H1 (cell line): ENCODE measurements at regions not wholly inside any gene's neighbourhood (a gene's known extent, or its start where the extent isn't known, plus 50 kb on each side); places are given as distances from the start of the nearest gene placed in this dataset.

Source experiments
- CTCF ChIA-PET: fragments of 300-600 bp; sonication (Branson Sonifier 250); formaldehyde crosslinking; loops from one replicate; lab custom pipeline; 2021; ENCODE audit not compliant: partially characterized antibody; lab: Charles Lee
- POLR2A ChIA-PET: fragments of 300-600 bp; sonication (Branson Sonifier 250); formaldehyde crosslinking; loops from one replicate; lab custom pipeline; 2021; ENCODE audit warnings: inconsistent platforms; ENCODE audit not compliant: partially characterized antibody; lab: Charles Lee
- DNase-seq, 2 experiments: peaks; one replicate each; pipeline versions ENCODE4 v3.0.0 to v3.0.0-alpha.2; 2010 to 2022; ENCODE audit warnings: low spot score in 2 of 2, low read depth in 1 of 2, mixed read lengths in 1 of 2
- FAIRE-seq: peaks from 2 replicates; lab custom pipeline; 2011; peaks lifted over from hg19 to GRCh38; lab: Jason Lieb, UNC
- H2AFZ ChIP-seq: 2 replicates; pipeline ENCODE4 v1.8.1; 2012; ENCODE audit warnings: low read length, inconsistent platforms
- H2AK5ac ChIP-seq: 2 replicates; pipeline ENCODE4 v1.6.1; 2013; ENCODE audit warnings: low read depth, low read length
- H2BK120ac ChIP-seq: replicated peaks from 2 replicates; pipeline ENCODE3; 2013; ENCODE audit warnings: low read depth, low read length, inconsistent platforms
- H2BK12ac ChIP-seq: 2 replicates; pipeline ENCODE4 v1.6.1; 2013; ENCODE audit warnings: low read depth, low read length
- H2BK15ac ChIP-seq: 2 replicates; pipeline ENCODE4 v1.6.1; 2013; ENCODE audit warnings: low read length
- H2BK20ac ChIP-seq: 2 replicates; pipeline ENCODE4 v1.6.1; 2013; ENCODE audit warnings: low read length
- H2BK5ac ChIP-seq: 2 replicates; pipeline ENCODE4 v1.6.1; 2013; ENCODE audit warnings: low read depth, low read length
- H3K14ac ChIP-seq: 2 replicates; pipeline ENCODE4 v1.6.1; 2013; ENCODE audit warnings: inconsistent platforms; ENCODE audit not compliant: insufficient read length
- H3K18ac ChIP-seq: 2 replicates; pipeline ENCODE4 v1.6.1; 2013; ENCODE audit warnings: low read length; ENCODE audit errors: extremely low read depth
- H3K23ac ChIP-seq: 2 replicates; pipeline ENCODE4 v1.6.1; 2013; ENCODE audit warnings: inconsistent platforms; ENCODE audit not compliant: insufficient read length
- H3K23me2 ChIP-seq: 2 replicates; pipeline ENCODE4 v1.6.1; 2013; ENCODE audit warnings: low read depth, low read length
- H3K27ac ChIP-seq: 2 replicates; pipeline ENCODE4 v1.6.1; 2011; ENCODE audit warnings: low read depth, low read length, inconsistent platforms
- H3K27me3 ChIP-seq, 4 experiments: replicated peaks in 1 of 4; 1 replicate in 1 of 4; 2 replicates in 3 of 4; pipeline versions ENCODE4 v1.6.1 to v1.8.1; 2011 to 2013; ENCODE audit warnings: low read length in 3 of 4, mild to moderate bottlenecking in 3 of 4, inconsistent platforms in 2 of 4, mixed read lengths in 2 of 4, moderate library complexity in 1 of 4; ENCODE audit not compliant: control insufficient read depth in 3 of 4, insufficient read depth in 3 of 4; ENCODE audit errors: extremely low read depth in 1 of 4
- H3K36me3 ChIP-seq, 4 experiments: 2 replicates each; pipeline versions ENCODE4 v1.6.1 to v1.8.1; 2011 to 2013; ENCODE audit warnings: mild to moderate bottlenecking in 4 of 4, low read length in 3 of 4, moderate library complexity in 2 of 4, control low read depth in 1 of 4, inconsistent platforms in 1 of 4; ENCODE audit not compliant: insufficient read depth in 4 of 4, control insufficient read depth in 2 of 4
- H3K4ac ChIP-seq: replicated peaks from 2 replicates; pipeline ENCODE3; 2013; ENCODE audit warnings: low read length, low read depth, mixed read lengths, inconsistent platforms; ENCODE audit not compliant: insufficient read length
- H3K4me1 ChIP-seq, 4 experiments: replicated peaks in 1 of 4; 1 replicate in 1 of 4; 2 replicates in 3 of 4; pipeline versions ENCODE4 v1.6.1 to v1.8.1; 2011 to 2013; ENCODE audit warnings: low read length in 3 of 4, inconsistent platforms in 2 of 4, mixed read lengths in 1 of 4; ENCODE audit not compliant: insufficient read depth in 4 of 4, control insufficient read depth in 3 of 4
- H3K4me2 ChIP-seq, 2 experiments: 2 replicates each; pipeline versions ENCODE4 v1.6.1 to v1.8.1; 2011 to 2013; ENCODE audit warnings: low read depth in 2 of 2, low read length in 2 of 2, control low read depth in 1 of 2, inconsistent platforms in 1 of 2, mild to moderate bottlenecking in 1 of 2; ENCODE audit not compliant: insufficient read depth in 1 of 2
- H3K4me3 ChIP-seq, 4 experiments: fragments of 200-600, 300-600 bp in 1 of 4; sonication (generic), shearing (Covaris generic), sonication (Bioruptor Twin) in 1 of 4; 2 replicates each; pipeline versions ENCODE4 v1.5.1 to v1.8.1; 2011 to 2016; ENCODE audit warnings: low read length in 4 of 4, low read depth in 3 of 4, control low read depth in 2 of 4, inconsistent platforms in 2 of 4, mild to moderate bottlenecking in 2 of 4, mixed read lengths in 1 of 4, moderate library complexity in 1 of 4; ENCODE audit not compliant: insufficient read depth in 2 of 4; ENCODE audit errors: extremely low read depth in 1 of 4
- H3K56ac ChIP-seq: replicated peaks from 2 replicates; pipeline ENCODE3; 2013; ENCODE audit warnings: low read depth, mild to moderate bottlenecking, mixed read lengths, low read length, inconsistent platforms; ENCODE audit not compliant: insufficient read length
- H3K79me1 ChIP-seq: 2 replicates; pipeline ENCODE4 v1.6.1; 2013; ENCODE audit warnings: low read depth, low read length, control low read depth
- H3K79me2 ChIP-seq, 2 experiments: 2 replicates each; pipeline versions ENCODE4 v1.6.1 to v1.8.1; 2012 to 2013; ENCODE audit warnings: low read length in 2 of 2, mild to moderate bottlenecking in 2 of 2, inconsistent platforms in 1 of 2; ENCODE audit not compliant: insufficient read depth in 2 of 2, control insufficient read depth in 1 of 2
- H3K9ac ChIP-seq, 4 experiments: replicated peaks in 1 of 4; 1 replicate in 1 of 4; 2 replicates in 3 of 4; pipeline versions ENCODE4 v1.6.1 to v1.8.1; 2011 to 2013; ENCODE audit warnings: low read depth in 3 of 4, low read length in 3 of 4, control low read depth in 2 of 4, mild to moderate bottlenecking in 2 of 4, moderate library complexity in 2 of 4, inconsistent platforms in 1 of 4; ENCODE audit errors: extremely low read depth in 1 of 4
- H3K9me3 ChIP-seq, 2 experiments: 2 replicates each; pipeline versions ENCODE4 v1.6.1 to v1.8.1; 2012 to 2013; ENCODE audit warnings: mild to moderate bottlenecking in 2 of 2, moderate library complexity in 2 of 2, control low read depth in 1 of 2, inconsistent platforms in 1 of 2, low read depth in 1 of 2, low read length in 1 of 2, mixed read lengths in 1 of 2; ENCODE audit not compliant: insufficient read depth in 2 of 2
- H4K20me1 ChIP-seq, 2 experiments: replicated peaks in 1 of 2; 2 replicates each; pipeline versions ENCODE3 to v1.8.1; 2011 to 2013; ENCODE audit warnings: inconsistent platforms in 2 of 2, low read length in 2 of 2, mild to moderate bottlenecking in 1 of 2; ENCODE audit not compliant: insufficient read depth in 2 of 2, control insufficient read depth in 1 of 2
- H4K5ac ChIP-seq: 2 replicates; pipeline ENCODE4 v1.6.1; 2013; ENCODE audit warnings: low read length, low read depth, mixed read lengths, inconsistent platforms; ENCODE audit not compliant: insufficient read length
- H4K8ac ChIP-seq: 2 replicates; pipeline ENCODE4 v1.8.0; 2013; ENCODE audit warnings: mild to moderate bottlenecking, moderate library complexity, low read length, inconsistent platforms; ENCODE audit not compliant: insufficient read depth; ENCODE audit errors: extremely low read depth
- H4K91ac ChIP-seq: replicated peaks from 2 replicates; pipeline ENCODE3; 2013; ENCODE audit warnings: low read length, mixed read lengths, inconsistent platforms; ENCODE audit not compliant: insufficient read length
- CBX8 ChIP-seq: fragments of 300-800, 300-1000 bp; sonication (generic); IDR thresholded peaks from 2 replicates; pipeline ENCODE4 v1.7.1; 2016; ENCODE audit warnings: low read depth, low read length, borderline replicate concordance
- NRF1 ChIP-seq: IDR thresholded peaks from 2 replicates; pipeline ENCODE4 v1.6.1; 2011; ENCODE audit warnings: mild to moderate bottlenecking, low read depth, low read length, improper control_type of control experiment
- SIRT6 ChIP-seq: IDR thresholded peaks from one replicate; pipeline ENCODE4 v1.7.1; 2012; ENCODE audit warnings: low read length, inconsistent platforms
- SP2 ChIP-seq: IDR thresholded peaks from 2 replicates; pipeline ENCODE4 v1.6.1; 2012; ENCODE audit warnings: mild to moderate bottlenecking, low read length, inconsistent platforms
- WGBS, 2 experiments: shearing (Covaris generic) in 1 of 2; methylation state at CpG; one replicate each; pipeline versions ENCODE4 v1.1.6 to v1.1.7; 2013 to 2015; ENCODE audit warnings: low lambda C conversion rate in 2 of 2, mixed read lengths in 2 of 2, inconsistent platforms in 1 of 2, low coverage in 1 of 2, missing lambda C conversion rate in 1 of 2; ENCODE audit not compliant: insufficient replicate concordance in 2 of 2, insufficient coverage in 1 of 2, insufficient read length in 1 of 2; ENCODE audit errors: extremely low coverage in 1 of 2, missing lambda C conversion rate in 1 of 2; 5-methylcytosine and 5-hydroxymethylcytosine counted together

- Histone ChIP-seq H3K18ac (no peak overlapping the region), H3K9me3 (no peaks in the 10 kb centered on the region), H3K14ac (no peak overlapping the region), H3K23ac (no peak overlapping the region), H3K79me1 (no peaks in the 10 kb centered on the region), H3K27me3 (no peaks in the 10 kb centered on the region), H3K27ac (no peak overlapping the region), H3K4me1 (no peaks in the 10 kb centered on the region), H3K23me2 (no peaks in the 10 kb centered on the region), H4K20me1 (no peaks in the 10 kb centered on the region), H4K8ac (no peak overlapping the region), H3K36me3 (no peaks in the 10 kb centered on the region), H2BK20ac (no peak overlapping the region), H3K9ac (no peak overlapping the region), H3K4me2 (no peak overlapping the region), H4K5ac (no peak overlapping the region), H3K56ac (no peak overlapping the region), H3K79me2 (no peaks in the 10 kb centered on the region), H2BK120ac (no peak overlapping the region), H2BK5ac (no peak overlapping the region), H2AK5ac (no peak overlapping the region), H2BK15ac (no peak overlapping the region), H3K4me3 (no peak overlapping the region), H2BK12ac (no peak overlapping the region), H3K4ac (no peak overlapping the region), H2AFZ (no peak overlapping the region), H4K91ac (no peak overlapping the region)
- FAIRE-seq (no peak), DNase-seq (no peak)
- WGBS, 2 experiments = 92% methylated on average over 2 of the region's 2 CpGs; no CpG with 5 or more reads in 1 of the 2 experiments
- TF ChIP-seq SP2 (no peak), NRF1 (no peak), CBX8 (no peak), SIRT6 (no peak)
- ChIA-PET POLR2A (interaction anchor here (1.3 kb wide), 1 partner anchor 13 kb away, joined by 3 read pairs; no protein-coding TSS in a partner anchor), CTCF (interaction anchor here (0.8 to 1.5 kb wide), 4 partner anchors 42 to 87 kb away, joined by 3 to 4 read pairs (median 4); no protein-coding TSS in a partner anchor)
Measured at GRCh38 chr7:25765110-25765655, 386.8 kb upstream of the NFE2L3 start.
